OCI-LY7 (cell line): ENCODE measurements at regions not wholly inside any gene's neighbourhood (a gene's known extent, or its start where the extent isn't known, plus 50 kb on each side); places are given as distances from the start of the nearest gene placed in this dataset.

Source experiments
- BruUV-seq: library from RNA; stranded (reverse); fragments of 400-500 nt; replicated peaks from 2 replicates; lab custom pipeline; 2021; lab: Mats Ljungman, UMichigan
- CTCF ChIA-PET: fragments of 300-600 bp; sonication (Branson Sonifier 250); formaldehyde crosslinking; loops from one replicate; lab custom pipeline; 2022; ENCODE audit warnings: antibody characterized with exemption; ENCODE audit not compliant: unreplicated experiment; lab: Charles Lee
- POLR2A ChIA-PET: fragments of 300-600 bp; sonication (Branson Sonifier 250); formaldehyde crosslinking; loops from one replicate; lab custom pipeline; 2022; ENCODE audit warnings: antibody characterized with exemption; lab: Charles Lee
- DNase-seq: peaks from one replicate; pipeline ENCODE4 v3.0.0-alpha.2; 2015; ENCODE audit warnings: low spot score
- H2AFZ ChIP-seq: fragments of 200-600 bp; sonication (generic), shearing (Covaris generic); 2 replicates; pipeline ENCODE4 v1.6.1; 2014; ENCODE audit warnings: mild to moderate bottlenecking, antibody characterized with exemption, low read length, moderate library complexity
- H3K27ac ChIP-seq: fragments of 200-600 bp; sonication (generic); 2 replicates; pipeline ENCODE4 v1.5.1; 2014; ENCODE audit warnings: mixed run types, low read depth, mild to moderate bottlenecking, moderate library complexity, low read length, inconsistent platforms; ENCODE audit not compliant: poor library complexity, severe bottlenecking
- H3K36me3 ChIP-seq: fragments of 200-600 bp; sonication (generic); 2 replicates; pipeline ENCODE4 v1.6.1; 2014; ENCODE audit warnings: mild to moderate bottlenecking, antibody characterized with exemption, low read length, moderate library complexity, mixed read lengths; ENCODE audit not compliant: insufficient read depth
- H3K4me1 ChIP-seq: fragments of 200-600 bp; sonication (generic); 2 replicates; pipeline ENCODE4 v1.5.1; 2014; ENCODE audit warnings: mild to moderate bottlenecking, low read length; ENCODE audit not compliant: insufficient read depth, poor library complexity, severe bottlenecking
- H3K4me2 ChIP-seq: fragments of 200-600 bp; sonication (generic); 2 replicates; pipeline ENCODE4 v1.6.1; 2014; ENCODE audit warnings: mild to moderate bottlenecking, low read length
- H3K4me3 ChIP-seq: fragments of 200-600 bp; sonication (generic); 2 replicates; pipeline ENCODE4 v1.5.1; 2014; ENCODE audit warnings: mild to moderate bottlenecking, low read depth, low read length; ENCODE audit not compliant: poor library complexity, severe bottlenecking
- H3K79me2 ChIP-seq: fragments of 200-600 bp; sonication (generic); 2 replicates; pipeline ENCODE4 v1.6.1; 2016; ENCODE audit warnings: low read depth, mild to moderate bottlenecking, low read length, moderate library complexity, mixed read lengths; ENCODE audit not compliant: insufficient read depth
- H3K9me2 ChIP-seq: fragments of 200-600 bp; sonication (generic); 2 replicates; pipeline ENCODE4 v1.6.1; 2016; ENCODE audit warnings: mild to moderate bottlenecking, low read length, mixed read lengths; ENCODE audit not compliant: insufficient read depth
- H3K9me3 ChIP-seq: fragments of 200-600 bp; sonication (generic); 2 replicates; pipeline ENCODE4 v1.6.1; 2014; ENCODE audit warnings: mild to moderate bottlenecking, mixed run types, low read length, mixed read lengths
- H4K20me1 ChIP-seq: fragments of 200-600 bp; sonication (generic); 2 replicates; pipeline ENCODE4 v1.6.1; 2014; ENCODE audit warnings: mild to moderate bottlenecking, antibody characterized with exemption, low read length, moderate library complexity, mixed read lengths; ENCODE audit not compliant: insufficient read depth
- CTCF ChIP-seq: fragments of 200-600 bp; sonication (generic); conservative IDR thresholded peaks from 2 replicates; pipeline ENCODE4 v1.5.1; 2014; ENCODE audit warnings: mild to moderate bottlenecking, antibody characterized with exemption, low read length, moderate library complexity, mixed read lengths
- EZH2phosphoT487 ChIP-seq: fragments of 200-600 bp; sonication (generic); IDR thresholded peaks from 2 replicates; pipeline ENCODE4 v1.6.1; 2018; ENCODE audit warnings: low read depth, borderline replicate concordance, mild to moderate bottlenecking, mixed run types, antibody characterized with exemption, low read length, moderate library complexity, mixed read lengths
- intact Hi-C: fragments of 100-400 bp; cut with micrococcal nuclease; formaldehyde crosslinking; loops from one replicate; pipeline ENCODE4 v1.10.0; 2022; ENCODE audit not compliant: unreplicated experiment

- Histone ChIP-seq H3K36me3 (no peaks in the 10 kb centered on the region), H4K20me1 (no peaks in the 10 kb centered on the region), H2AFZ (no peak overlapping the region), H3K4me2 (no peak overlapping the region), H3K27ac (no peak overlapping the region), H3K9me2 (no peaks in the 10 kb centered on the region), H3K4me3 (no peak overlapping the region), H3K4me1 (no peaks in the 10 kb centered on the region), H3K79me2 (no peaks in the 10 kb centered on the region), H3K9me3 (no peaks in the 10 kb centered on the region)
- POLR2A ChIA-PET: no interaction called here
- TF ChIP-seq CTCF: no peak
- TF ChIP-seq EZH2phosphoT487: no peak
- BruUV-seq: no TSS peak
- DNase-seq: no peak
- intact Hi-C loops: no loop called here
- CTCF ChIA-PET: no interaction called here
Observed at GRCh38 chr12:46554460-46554859, 181.9 kb upstream of the SLC38A2 start.

GRCh38 chr12:46553911-46554310, 181.3 kb upstream of the SLC38A2 start:
- H3K27ac ChIP-seq: no peak overlapping the region
- CTCF ChIA-PET: no interaction called here
- H4K20me1 ChIP-seq: no peaks in the 10 kb centered on the region
- no peaks in the 10 kb centered on the region for H3K9me3 ChIP-seq
- TF ChIP-seq EZH2phosphoT487: no peak
- TF ChIP-seq CTCF: no peak
- no peak overlapping the region for H3K4me2 ChIP-seq
- H3K9me2 ChIP-seq: no peaks in the 10 kb centered on the region
- H3K36me3 ChIP-seq: no peaks in the 10 kb centered on the region
- H2AFZ ChIP-seq: no peak overlapping the region
- H3K4me3 ChIP-seq: no peak overlapping the region
- H3K4me1 ChIP-seq: no peaks in the 10 kb centered on the region
- no peak for DNase-seq
- BruUV-seq: no TSS peak
- intact Hi-C loops: no loop called here
- POLR2A ChIA-PET: interaction anchor here (0.7 kb wide), 1 partner anchor 227 kb away, joined by 3 read pairs; no protein-coding TSS in a partner anchor
- H3K79me2 ChIP-seq: no peaks in the 10 kb centered on the region

GRCh38 chr12:46553266-46553665, 180.7 kb upstream of the SLC38A2 start:
- intact Hi-C loops: no loop called here
- no peak overlapping the region for H3K4me2 ChIP-seq
- TF ChIP-seq EZH2phosphoT487 (no peak), CTCF (no peak)
- no peaks in the 10 kb centered on the region for H3K79me2 ChIP-seq
- no peaks in the 10 kb centered on the region for H3K9me2 ChIP-seq
- no peaks in the 10 kb centered on the region for H3K4me1 ChIP-seq
- no peaks in the 10 kb centered on the region for H3K9me3 ChIP-seq
- POLR2A ChIA-PET: no interaction called here
- no peak overlapping the region for H2AFZ ChIP-seq
- H3K36me3 ChIP-seq: no peaks in the 10 kb centered on the region
- DNase-seq: no peak
- no peak overlapping the region for H3K4me3 ChIP-seq
- no peak overlapping the region for H3K27ac ChIP-seq
- CTCF ChIA-PET: no interaction called here
- no TSS peak for BruUV-seq
- H4K20me1 ChIP-seq: no peaks in the 10 kb centered on the region
